Endothelial cell of umbilical vein (primary cell): ENCODE measurements at regions not wholly inside any gene's neighbourhood (a gene's known extent, or its start where the extent isn't known, plus 50 kb on each side); places are given as distances from the start of the nearest gene placed in this dataset.
"Not testable (repeated sequence)": the region's sequence is repeated elsewhere in the genome, so short reads cannot be mapped to it uniquely, and the experiment has no call there.

ENCODE experiments used
- BruUV-seq: library from RNA; stranded (reverse); fragments of 400-500 nt; replicated peaks from 2 replicates; lab custom pipeline; 2021; lab: Mats Ljungman, UMichigan
- CTCF ChIA-PET: fragments of 300-600, 350-600 bp; sonication (Branson Sonifier 250); formaldehyde crosslinking; loops from one replicate; lab custom pipeline; 2021; ENCODE audit warnings: antibody characterized with exemption, inconsistent platforms; lab: Charles Lee
- POLR2A ChIA-PET: fragments of 300-600, 350-600 bp; sonication (Branson Sonifier 250); formaldehyde crosslinking; loops from one replicate; lab custom pipeline; 2021; ENCODE audit warnings: antibody characterized with exemption, inconsistent platforms; lab: Charles Lee
- DNase-seq: peaks from one replicate; pipeline ENCODE4 v3.0.0-alpha.2; 2011; ENCODE audit warnings: low read depth, low spot score
- FAIRE-seq: peaks from 2 replicates; lab custom pipeline; 2011; peaks lifted over from hg19 to GRCh38; lab: Jason Lieb, UNC
- H2AFZ ChIP-seq: 2 replicates; pipeline ENCODE4 v1.6.0; 2012; ENCODE audit warnings: low read depth, low read length, control low read depth, inconsistent platforms
- H3K27ac ChIP-seq: 2 replicates; pipeline ENCODE4 v1.5.1; 2011; ENCODE audit warnings: low read depth, mild to moderate bottlenecking, control low read depth, low read length, moderate library complexity; ENCODE audit not compliant: insufficient read depth
- H3K27me3 ChIP-seq, 2 experiments: 2 replicates each; pipeline versions ENCODE4 v1.6.0 to v1.6.1; 2011; ENCODE audit warnings: low read length in 2 of 2, mixed read lengths in 1 of 2; ENCODE audit not compliant: control insufficient read depth in 2 of 2, insufficient read depth in 2 of 2
- H3K36me3 ChIP-seq, 2 experiments: 2 replicates in 1 of 2; 3 replicates in 1 of 2; pipeline ENCODE4 v1.5.1; 2011; ENCODE audit warnings: low read length in 2 of 2, mild to moderate bottlenecking in 1 of 2, moderate library complexity in 1 of 2; ENCODE audit not compliant: control insufficient read depth in 2 of 2, insufficient read depth in 2 of 2; ENCODE audit errors: extremely low read depth in 1 of 2
- H3K4me1 ChIP-seq: 3 replicates; pipeline ENCODE4 v1.5.1; 2011; ENCODE audit warnings: mild to moderate bottlenecking, low read length; ENCODE audit not compliant: control insufficient read depth, insufficient read depth; ENCODE audit errors: extremely low read depth
- H3K4me2 ChIP-seq: 2 replicates; pipeline ENCODE4 v1.6.1; 2011; ENCODE audit warnings: low read length, control low read depth, mixed read lengths; ENCODE audit not compliant: insufficient read depth
- H3K4me3 ChIP-seq, 3 experiments: fragments of 200-600 bp in 1 of 3; sonication (generic), shearing (Covaris generic) in 1 of 3; replicated peaks in 1 of 3; 2 replicates each; pipeline ENCODE4 v1.5.1; 2011 to 2016; ENCODE audit warnings: control low read depth in 3 of 3, low read length in 3 of 3, mild to moderate bottlenecking in 2 of 3, inconsistent platforms in 1 of 3, low read depth in 1 of 3, moderate library complexity in 1 of 3; ENCODE audit not compliant: insufficient read depth in 1 of 3
- H3K79me2 ChIP-seq: 2 replicates; pipeline ENCODE4 v1.6.0; 2012; ENCODE audit warnings: low read length, inconsistent platforms; ENCODE audit not compliant: control insufficient read depth, insufficient read depth
- H3K9ac ChIP-seq: replicated peaks from 2 replicates; pipeline ENCODE3; 2011; ENCODE audit warnings: low read length, control low read depth; ENCODE audit not compliant: insufficient read depth; ENCODE audit errors: extremely low read depth
- H3K9me1 ChIP-seq: replicated peaks from 3 replicates; pipeline ENCODE4 v1.6.0; 2011; ENCODE audit warnings: mild to moderate bottlenecking, low read length; ENCODE audit not compliant: control insufficient read depth, insufficient read depth; ENCODE audit errors: extremely low read depth
- H3K9me3 ChIP-seq: replicated peaks from 2 replicates; pipeline ENCODE4 v1.5.1; 2012; ENCODE audit warnings: low read length, inconsistent platforms; ENCODE audit not compliant: control insufficient read depth, insufficient read depth
- H4K20me1 ChIP-seq: replicated peaks from 2 replicates; pipeline ENCODE3; 2011; ENCODE audit warnings: mild to moderate bottlenecking, low read length; ENCODE audit not compliant: control insufficient read depth, insufficient read depth; ENCODE audit errors: extremely low read depth
- CTCF ChIP-seq, 2 donors: IDR thresholded peaks; 1 replicate in 1 of 2; 2 replicates in 1 of 2; pipeline ENCODE4 v1.5.1; 2011; ENCODE audit warnings: low read length in 2 of 2, mild to moderate bottlenecking in 2 of 2, moderate library complexity in 2 of 2, control low read depth in 1 of 2, inconsistent platforms in 1 of 2, low read depth in 1 of 2; ENCODE audit not compliant: insufficient read depth in 1 of 2; ENCODE audit errors: extremely low read depth in 1 of 2
- EZH2 ChIP-seq: IDR thresholded peaks from 2 replicates; pipeline ENCODE4 v1.6.1; 2012; ENCODE audit warnings: borderline replicate concordance, low read depth, mild to moderate bottlenecking, moderate library complexity, low read length, inconsistent platforms; ENCODE audit not compliant: severe bottlenecking
- FOS ChIP-seq: IDR thresholded peaks from 2 replicates; pipeline ENCODE4 v1.6.1; 2011; ENCODE audit warnings: mild to moderate bottlenecking, low read length, moderate library complexity, borderline replicate concordance; ENCODE audit not compliant: insufficient read depth
- GATA2 ChIP-seq: IDR thresholded peaks from 2 replicates; pipeline ENCODE4 v1.7.0; 2011; ENCODE audit warnings: low read depth, mild to moderate bottlenecking, moderate library complexity, mixed read lengths, low read length; ENCODE audit not compliant: insufficient read length, insufficient read depth
- JUN ChIP-seq: IDR thresholded peaks from 2 replicates; pipeline ENCODE4 v1.6.1; 2011; ENCODE audit warnings: borderline replicate concordance, low read depth; ENCODE audit not compliant: insufficient read length, insufficient read depth
- MAX ChIP-seq: IDR thresholded peaks from 2 replicates; pipeline ENCODE4 v1.6.1; 2011; ENCODE audit not compliant: insufficient read depth, insufficient read length
- MYC ChIP-seq: IDR thresholded peaks from one replicate; pipeline ENCODE4 v1.6.1; 2011; ENCODE audit warnings: mild to moderate bottlenecking, low read depth, low read length
- POLR2A ChIP-seq: IDR thresholded peaks from 2 replicates; pipeline ENCODE4 v1.6.1; 2012; ENCODE audit warnings: low read depth, mild to moderate bottlenecking, control low read depth, low read length
- POLR2AphosphoS5 ChIP-seq: IDR thresholded peaks from 2 replicates; pipeline ENCODE4 v1.6.1; 2012; ENCODE audit warnings: low read depth, mild to moderate bottlenecking, control low read depth, low read length, moderate library complexity; ENCODE audit not compliant: insufficient read depth
- dilution Hi-C: fragments of 300-500 bp; cut with MboI; formaldehyde crosslinking; loops from one replicate; pipeline ENCODE4 v1.15.0; 2019; ENCODE audit warnings: low sequenced_read_pairs; ENCODE audit not compliant: extremely low pct_ligation_motif_present
- intact Hi-C: fragments of 100-400 bp; cut with micrococcal nuclease; formaldehyde crosslinking; loops from one replicate; pipeline ENCODE4 v1.10.0; 2022

GRCh38 chr1:186250529-186250928, 124.5 kb downstream of the TPR start:
- no peaks in the 10 kb centered on the region for H3K4me1 ChIP-seq
- H3K9ac ChIP-seq, result no peak overlapping the region
- H3K4me2 ChIP-seq, result no peak overlapping the region
- H3K9me3 ChIP-seq, result no peaks in the 10 kb centered on the region
- FAIRE-seq, result no peak
- ChIA-PET POLR2A (no interaction called here), CTCF (no interaction called here)
- no peak overlapping the region for H2AFZ ChIP-seq
- no peaks in the 10 kb centered on the region for H3K9me1 ChIP-seq
- no peaks in the 10 kb centered on the region for H3K36me3 ChIP-seq
- H4K20me1 ChIP-seq, result no peaks in the 10 kb centered on the region
- DNase-seq, result no peak
- H3K79me2 ChIP-seq, result no peaks in the 10 kb centered on the region
- no peak for TF ChIP-seq GATA2
- TF ChIP-seq MYC, result no peak
- TF ChIP-seq JUN, result no peak
- no peak for TF ChIP-seq MAX
- TF ChIP-seq EZH2, result no peak
- TF ChIP-seq CTCF (IDR thresholded peaks at IDR 0.05; ENCODE audit: extremely low read depth in 1 of 2, insufficient read depth in 1 of 2, low read depth in 1 of 2, low read length in 2 of 2), result no peak
- no peak for TF ChIP-seq FOS
- no peak for TF ChIP-seq POLR2A
- no peak for TF ChIP-seq POLR2AphosphoS5
- intact Hi-C loops, result no loop called here
- H3K4me3 ChIP-seq, result no peak overlapping the region
- dilution Hi-C loops, result no loop called here
- H3K27me3 ChIP-seq, result peaks cover 3 to 6% of the 10 kb centered on the region in 2 experiments
- BruUV-seq, result no TSS peak
- no peak overlapping the region for H3K27ac ChIP-seq

GRCh38 chr1:186248608-186249007, 126.4 kb downstream of the TPR start:
- CTCF ChIA-PET, result not testable (repeated sequence)

More at GRCh38 chr1:186248608-186249007, 126.4 kb downstream of the TPR start:
- H3K4me3 ChIP-seq, dilution Hi-C loops, H3K4me2 ChIP-seq, POLR2A ChIA-PET, H2AFZ ChIP-seq, H3K9me1 ChIP-seq, DNase-seq, H3K4me1 ChIP-seq, H3K27ac ChIP-seq, BruUV-seq, FAIRE-seq, H3K79me2 ChIP-seq, H3K9me3 ChIP-seq, H4K20me1 ChIP-seq, H3K9ac ChIP-seq, H3K36me3 ChIP-seq, intact Hi-C loops, H3K27me3 ChIP-seq: not testable (repeated sequence)
